OCI-LY7 (cell line): ENCODE measurements at regions not wholly inside any gene's neighbourhood (a gene's known extent, or its start where the extent isn't known, plus 50 kb on each side); places are given as distances from the start of the nearest gene placed in this dataset.
"Not testable (repeated sequence)": the region's sequence is repeated elsewhere in the genome, so short reads cannot be mapped to it uniquely, and the experiment has no call there.

ENCODE experiments used
- BruUV-seq: library from RNA; stranded (reverse); fragments of 400-500 nt; replicated peaks from 2 replicates; lab custom pipeline; 2021; lab: Mats Ljungman, UMichigan
- CTCF ChIA-PET: fragments of 300-600 bp; sonication (Branson Sonifier 250); formaldehyde crosslinking; loops from one replicate; lab custom pipeline; 2022; ENCODE audit warnings: antibody characterized with exemption; ENCODE audit not compliant: unreplicated experiment; lab: Charles Lee
- POLR2A ChIA-PET: fragments of 300-600 bp; sonication (Branson Sonifier 250); formaldehyde crosslinking; loops from one replicate; lab custom pipeline; 2022; ENCODE audit warnings: antibody characterized with exemption; lab: Charles Lee
- DNase-seq: peaks from one replicate; pipeline ENCODE4 v3.0.0-alpha.2; 2015; ENCODE audit warnings: low spot score
- H2AFZ ChIP-seq: fragments of 200-600 bp; sonication (generic), shearing (Covaris generic); 2 replicates; pipeline ENCODE4 v1.6.1; 2014; ENCODE audit warnings: mild to moderate bottlenecking, antibody characterized with exemption, low read length, moderate library complexity
- H3K27ac ChIP-seq: fragments of 200-600 bp; sonication (generic); 2 replicates; pipeline ENCODE4 v1.5.1; 2014; ENCODE audit warnings: mixed run types, low read depth, mild to moderate bottlenecking, moderate library complexity, low read length, inconsistent platforms; ENCODE audit not compliant: poor library complexity, severe bottlenecking
- H3K36me3 ChIP-seq: fragments of 200-600 bp; sonication (generic); 2 replicates; pipeline ENCODE4 v1.6.1; 2014; ENCODE audit warnings: mild to moderate bottlenecking, antibody characterized with exemption, low read length, moderate library complexity, mixed read lengths; ENCODE audit not compliant: insufficient read depth
- H3K4me1 ChIP-seq: fragments of 200-600 bp; sonication (generic); 2 replicates; pipeline ENCODE4 v1.5.1; 2014; ENCODE audit warnings: mild to moderate bottlenecking, low read length; ENCODE audit not compliant: insufficient read depth, poor library complexity, severe bottlenecking
- H3K4me2 ChIP-seq: fragments of 200-600 bp; sonication (generic); 2 replicates; pipeline ENCODE4 v1.6.1; 2014; ENCODE audit warnings: mild to moderate bottlenecking, low read length
- H3K4me3 ChIP-seq: fragments of 200-600 bp; sonication (generic); 2 replicates; pipeline ENCODE4 v1.5.1; 2014; ENCODE audit warnings: mild to moderate bottlenecking, low read depth, low read length; ENCODE audit not compliant: poor library complexity, severe bottlenecking
- H3K79me2 ChIP-seq: fragments of 200-600 bp; sonication (generic); 2 replicates; pipeline ENCODE4 v1.6.1; 2016; ENCODE audit warnings: low read depth, mild to moderate bottlenecking, low read length, moderate library complexity, mixed read lengths; ENCODE audit not compliant: insufficient read depth
- H3K9me2 ChIP-seq: fragments of 200-600 bp; sonication (generic); 2 replicates; pipeline ENCODE4 v1.6.1; 2016; ENCODE audit warnings: mild to moderate bottlenecking, low read length, mixed read lengths; ENCODE audit not compliant: insufficient read depth
- H3K9me3 ChIP-seq: fragments of 200-600 bp; sonication (generic); 2 replicates; pipeline ENCODE4 v1.6.1; 2014; ENCODE audit warnings: mild to moderate bottlenecking, mixed run types, low read length, mixed read lengths
- H4K20me1 ChIP-seq: fragments of 200-600 bp; sonication (generic); 2 replicates; pipeline ENCODE4 v1.6.1; 2014; ENCODE audit warnings: mild to moderate bottlenecking, antibody characterized with exemption, low read length, moderate library complexity, mixed read lengths; ENCODE audit not compliant: insufficient read depth
- CTCF ChIP-seq: fragments of 200-600 bp; sonication (generic); conservative IDR thresholded peaks from 2 replicates; pipeline ENCODE4 v1.5.1; 2014; ENCODE audit warnings: mild to moderate bottlenecking, antibody characterized with exemption, low read length, moderate library complexity, mixed read lengths
- EZH2phosphoT487 ChIP-seq: fragments of 200-600 bp; sonication (generic); IDR thresholded peaks from 2 replicates; pipeline ENCODE4 v1.6.1; 2018; ENCODE audit warnings: low read depth, borderline replicate concordance, mild to moderate bottlenecking, mixed run types, antibody characterized with exemption, low read length, moderate library complexity, mixed read lengths
- intact Hi-C: fragments of 100-400 bp; cut with micrococcal nuclease; formaldehyde crosslinking; loops from one replicate; pipeline ENCODE4 v1.10.0; 2022; ENCODE audit not compliant: unreplicated experiment

GRCh38 chr12:38523920-38524319 lies 207.3 kb downstream of the ALG10B start:
- no peaks in the 10 kb centered on the region for H3K36me3 ChIP-seq
- POLR2A ChIA-PET = no interaction called here
- TF ChIP-seq CTCF = no peak
- TF ChIP-seq EZH2phosphoT487 = no peak
- no peaks in the 10 kb centered on the region for H3K9me2 ChIP-seq
- DNase-seq = no peak
- BruUV-seq = no TSS peak
- no peak overlapping the region for H3K4me3 ChIP-seq
- no peaks in the 10 kb centered on the region for H3K9me3 ChIP-seq
- H4K20me1 ChIP-seq = no peaks in the 10 kb centered on the region
- H2AFZ ChIP-seq = no peak overlapping the region
- H3K4me2 ChIP-seq = no peak overlapping the region
- no peaks in the 10 kb centered on the region for H3K4me1 ChIP-seq
- H3K27ac ChIP-seq = no peak overlapping the region
- CTCF ChIA-PET = no interaction called here
- no peaks in the 10 kb centered on the region for H3K79me2 ChIP-seq
- intact Hi-C loops = no loop called here

GRCh38 chr12:38527631-38528030 lies 211.1 kb downstream of the ALG10B start:
- H2AFZ ChIP-seq = no peak overlapping the region
- H3K9me2 ChIP-seq = no peaks in the 10 kb centered on the region
- ChIA-PET CTCF (no interaction called here), POLR2A (no interaction called here)
- H3K36me3 ChIP-seq = no peaks in the 10 kb centered on the region
- intact Hi-C loops = no loop called here
- H3K9me3 ChIP-seq = no peaks in the 10 kb centered on the region
- no peaks in the 10 kb centered on the region for H3K4me1 ChIP-seq
- TF ChIP-seq EZH2phosphoT487 (no peak), CTCF (no peak)
- no peak overlapping the region for H3K4me3 ChIP-seq
- no peaks in the 10 kb centered on the region for H4K20me1 ChIP-seq
- H3K4me2 ChIP-seq = no peak overlapping the region
- H3K79me2 ChIP-seq = no peaks in the 10 kb centered on the region
- DNase-seq = no peak
- H3K27ac ChIP-seq = no peak overlapping the region
- no TSS peak for BruUV-seq

GRCh38 chr12:38528527-38528926 lies 212.0 kb downstream of the ALG10B start:
- intact Hi-C loops = no loop called here

GRCh38 chr12:38529281-38529680 lies 212.7 kb downstream of the ALG10B start:
- CTCF ChIA-PET, H4K20me1 ChIP-seq, DNase-seq, BruUV-seq, H3K27ac ChIP-seq, H3K4me3 ChIP-seq, H3K36me3 ChIP-seq, H3K4me2 ChIP-seq, H3K9me3 ChIP-seq, H3K79me2 ChIP-seq, H3K4me1 ChIP-seq, POLR2A ChIA-PET, H2AFZ ChIP-seq, intact Hi-C loops, H3K9me2 ChIP-seq: not testable (repeated sequence)

More at GRCh38 chr12:38528527-38528926, 212.0 kb downstream of the ALG10B start:
- ChIA-PET CTCF (no interaction called here), POLR2A (no interaction called here)
- Histone ChIP-seq H3K9me2 (no peaks in the 10 kb centered on the region), H3K9me3 (no peaks in the 10 kb centered on the region), H3K27ac (no peak overlapping the region), H3K79me2 (no peaks in the 10 kb centered on the region), H3K36me3 (no peaks in the 10 kb centered on the region), H3K4me1 (no peaks in the 10 kb centered on the region), H3K4me2 (no peak overlapping the region), H4K20me1 (no peaks in the 10 kb centered on the region), H2AFZ (no peak overlapping the region), H3K4me3 (no peak overlapping the region)
- no peak for TF ChIP-seq EZH2phosphoT487
- TF ChIP-seq CTCF = no peak
- no TSS peak for BruUV-seq
- no peak for DNase-seq
